ENCODE measurements at regions not wholly inside any gene's neighbourhood (a gene's known extent, or its start where the extent isn't known, plus 50 kb on each side); places are given as distances from the start of the nearest gene placed in this dataset.

DNA sequence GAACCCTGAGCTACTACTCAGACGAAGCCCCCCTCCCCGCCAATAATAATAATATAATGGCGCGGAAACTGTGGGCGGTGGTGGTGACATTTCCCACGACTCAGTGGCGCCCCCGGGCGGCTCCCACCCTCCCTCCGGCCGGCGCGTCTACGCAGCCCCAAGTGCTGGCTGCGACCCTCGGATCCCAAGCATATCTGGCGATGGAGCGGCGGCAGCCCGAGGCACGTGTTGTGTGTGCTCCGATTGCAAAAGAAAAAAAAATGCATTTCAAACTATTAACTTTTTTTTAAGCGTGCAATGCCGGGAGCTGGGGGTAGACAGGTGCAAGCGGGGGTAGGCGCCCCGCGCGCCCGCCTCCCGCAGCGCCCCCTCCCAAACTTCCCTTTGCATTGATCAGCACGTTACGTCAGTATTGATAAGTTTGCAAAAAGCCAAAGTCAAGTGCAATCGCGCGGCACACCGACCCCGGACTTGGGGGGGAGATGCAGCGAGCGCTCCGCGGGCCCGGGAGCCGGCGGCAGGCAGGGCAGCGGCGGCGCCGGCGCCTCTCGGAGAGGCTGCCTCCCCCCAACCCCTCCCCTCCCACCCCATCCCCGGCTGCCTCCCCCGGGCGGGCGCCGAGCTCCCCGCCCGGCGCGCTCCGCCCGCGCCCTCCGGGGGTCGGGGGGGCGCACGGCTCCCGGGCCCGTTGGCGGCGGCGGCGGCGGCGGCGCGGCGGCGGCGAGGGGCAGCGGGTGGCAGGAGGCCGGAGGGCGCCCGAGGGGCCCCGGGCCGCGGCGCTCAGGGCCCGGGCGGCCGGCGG is 113.1 kb upstream of the MYL2 start:
- H3K9me3 Mint-ChIP-seq = no peaks in the 10 kb centered on the region
- H3K36me3 Mint-ChIP-seq = no peaks in the 10 kb centered on the region
- H3K4me1 Mint-ChIP-seq = peaks cover 21% of the 10 kb centered on the region
- H3K27ac Mint-ChIP-seq = no peak overlapping the region
- H3K27me3 Mint-ChIP-seq = peaks cover 31% of the 10 kb centered on the region
- peak overlapping the region; percentile 70 for H3K4me3 Mint-ChIP-seq

DNA sequence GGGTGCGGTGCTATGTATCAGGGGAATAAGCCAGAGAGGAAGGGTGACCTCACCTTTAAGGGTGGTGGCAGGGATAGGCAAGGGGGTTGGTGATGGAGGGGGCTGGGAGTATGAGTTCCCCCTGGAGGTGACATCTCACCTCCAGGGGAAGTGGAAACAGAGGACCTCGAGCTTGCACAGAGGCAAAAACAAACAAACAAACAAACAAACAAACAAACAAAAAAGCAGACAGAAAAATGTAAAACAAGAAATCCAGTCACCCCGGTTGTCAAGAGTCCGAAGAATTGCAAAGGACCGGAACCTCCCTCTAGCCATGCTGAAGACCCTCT is 112.2 kb upstream of the MYL2 start:
- H3K27ac Mint-ChIP-seq = peak overlapping the region; percentile 59
- no peaks in the 10 kb centered on the region for H3K36me3 Mint-ChIP-seq
- H3K9me3 Mint-ChIP-seq = no peaks in the 10 kb centered on the region
- peaks cover 29% of the 10 kb centered on the region for H3K27me3 Mint-ChIP-seq
- peak overlapping the region; percentile 78 for H3K4me3 Mint-ChIP-seq
- peaks cover 21% of the 10 kb centered on the region for H3K4me1 Mint-ChIP-seq

DNA sequence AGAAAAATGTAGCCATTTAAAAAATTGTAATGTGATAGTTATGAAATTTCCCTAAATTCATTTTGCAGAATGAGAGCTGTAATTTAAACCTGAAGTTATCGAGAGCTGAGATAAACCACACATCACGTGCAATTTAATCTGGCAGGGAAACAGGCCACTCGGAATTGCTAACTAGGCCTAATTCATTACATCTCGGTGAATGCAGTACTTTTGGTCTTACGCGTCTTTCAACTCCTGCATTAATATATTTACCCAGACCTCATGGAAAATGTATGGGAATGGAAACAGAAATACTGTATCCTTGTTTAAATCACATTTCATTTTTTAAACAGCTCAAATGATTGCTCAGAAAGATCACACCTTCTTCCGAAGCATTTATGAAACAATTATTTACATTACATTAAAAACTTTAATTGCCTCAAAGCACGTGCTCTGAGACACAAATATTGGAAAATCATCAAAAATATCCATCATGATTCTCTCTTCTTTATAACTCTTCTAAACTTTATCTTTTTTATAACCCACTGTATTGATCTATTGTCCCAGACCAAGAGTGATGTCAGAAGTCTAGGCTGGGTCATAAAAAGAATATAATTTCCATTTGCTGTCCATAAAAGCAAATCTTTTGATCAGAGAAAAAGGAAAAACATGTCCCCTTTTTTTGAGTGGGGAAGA is 111.7 kb upstream of the MYL2 start:
- peaks cover 29% of the 10 kb centered on the region for H3K27me3 Mint-ChIP-seq
- H3K36me3 Mint-ChIP-seq = no peaks in the 10 kb centered on the region
- peak overlapping the region; percentile 78 for H3K4me3 Mint-ChIP-seq
- peaks cover 21% of the 10 kb centered on the region for H3K4me1 Mint-ChIP-seq
- no peaks in the 10 kb centered on the region for H3K9me3 Mint-ChIP-seq
- H3K27ac Mint-ChIP-seq = peak overlapping the region; percentile 59

DNA sequence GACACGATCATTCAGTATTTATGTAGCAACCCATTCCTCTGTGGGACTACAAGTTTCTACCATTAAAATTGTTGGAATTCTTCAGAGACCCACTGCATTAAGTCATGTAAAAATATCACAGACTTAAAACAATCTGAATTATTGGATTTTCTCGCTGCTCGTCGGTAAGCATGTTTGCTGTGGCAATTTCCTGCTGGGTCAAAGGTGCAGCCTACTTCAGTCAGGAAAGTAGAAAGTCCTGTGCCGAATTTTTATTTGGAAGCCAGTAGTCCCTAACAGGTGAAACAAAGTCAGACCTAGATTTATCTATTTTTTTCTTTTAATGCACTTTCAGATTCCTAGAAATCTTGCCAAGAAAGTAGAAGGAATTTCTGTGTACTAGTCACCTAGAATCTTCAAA is 110.4 kb upstream of the MYL2 start:
- Mint-ChIP-seq H3K27me3 (peaks cover 22% of the 10 kb centered on the region), H3K27ac (no peak overlapping the region), H3K4me1 (peaks cover 14% of the 10 kb centered on the region), H3K4me3 (no peak overlapping the region), H3K9me3 (no peaks in the 10 kb centered on the region), H3K36me3 (no peaks in the 10 kb centered on the region)

DNA sequence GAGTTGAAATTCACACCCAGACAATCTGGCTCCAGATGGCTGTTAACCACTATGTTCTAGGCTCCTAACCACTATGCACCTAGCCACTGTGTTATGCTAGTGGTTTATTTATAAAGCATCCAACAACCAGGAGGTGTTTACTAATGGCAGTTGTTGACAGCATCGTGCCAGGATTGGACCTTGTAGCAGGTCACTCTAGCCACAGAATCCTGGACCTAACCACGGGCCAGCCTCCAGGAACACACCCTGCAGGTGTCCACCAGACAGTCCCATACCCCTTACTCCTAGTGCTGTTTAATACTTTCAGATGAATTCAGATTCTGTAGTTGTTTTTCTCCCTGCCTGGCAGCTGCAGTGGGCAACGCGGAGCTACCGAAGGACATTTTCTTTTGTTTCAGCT is 109.4 kb upstream of the MYL2 start:
- no peak overlapping the region for H3K27ac Mint-ChIP-seq
- no peak overlapping the region for H3K4me3 Mint-ChIP-seq
- peaks cover 6% of the 10 kb centered on the region for H3K4me1 Mint-ChIP-seq
- H3K27me3 Mint-ChIP-seq = peaks cover 16% of the 10 kb centered on the region
- H3K9me3 Mint-ChIP-seq = no peaks in the 10 kb centered on the region
- H3K36me3 Mint-ChIP-seq = no peaks in the 10 kb centered on the region

DNA sequence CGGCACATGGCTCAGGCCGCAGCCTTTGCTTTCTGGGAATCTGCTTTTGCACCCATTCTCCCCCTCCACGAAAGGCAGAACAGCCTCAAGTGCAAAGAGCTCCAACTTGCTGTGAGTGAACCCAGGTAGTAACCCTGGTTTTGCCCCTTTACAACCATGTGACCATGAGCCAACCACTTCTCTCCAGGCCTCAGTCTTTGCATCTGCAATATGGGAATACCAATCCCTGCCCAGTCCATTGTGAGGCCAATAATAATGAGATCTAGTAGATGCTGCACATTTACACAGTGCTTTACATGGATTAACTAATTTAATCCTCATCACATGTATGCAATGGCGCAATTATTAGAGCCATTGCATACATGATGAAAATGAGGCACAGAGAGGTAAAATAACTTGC is 108.9 kb upstream of the MYL2 start:
- Mint-ChIP-seq H3K4me1 (peaks cover 8% of the 10 kb centered on the region), H3K9me3 (no peaks in the 10 kb centered on the region), H3K27me3 (peaks cover 17% of the 10 kb centered on the region), H3K4me3 (no peak overlapping the region), H3K36me3 (no peaks in the 10 kb centered on the region), H3K27ac (no peak overlapping the region)

DNA sequence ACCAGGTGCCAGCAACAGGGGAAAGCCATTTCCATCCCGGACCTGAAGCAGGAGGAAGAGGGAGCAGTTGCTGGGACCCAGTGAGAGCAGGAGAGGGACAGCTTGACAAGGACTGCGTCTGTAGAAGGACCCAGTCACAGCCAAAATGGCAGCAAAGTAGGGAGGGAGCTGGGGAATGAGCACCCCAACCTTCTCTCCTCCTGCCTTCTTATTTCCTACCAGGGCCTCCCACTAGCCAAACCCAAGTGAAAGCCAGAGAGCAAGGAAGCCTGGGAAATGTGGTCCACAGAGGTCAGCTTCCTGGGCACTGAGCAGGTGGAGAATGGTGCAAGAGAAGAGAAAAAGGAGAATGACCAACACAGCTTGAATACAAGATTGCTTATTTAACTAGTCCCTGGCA is 108.5 kb upstream of the MYL2 start:
- no peak overlapping the region for H3K4me3 Mint-ChIP-seq
- no peak overlapping the region for H3K27ac Mint-ChIP-seq
- peaks cover 10% of the 10 kb centered on the region for H3K4me1 Mint-ChIP-seq
- H3K27me3 Mint-ChIP-seq = peaks cover 17% of the 10 kb centered on the region
- no peaks in the 10 kb centered on the region for H3K36me3 Mint-ChIP-seq
- no peaks in the 10 kb centered on the region for H3K9me3 Mint-ChIP-seq

DNA sequence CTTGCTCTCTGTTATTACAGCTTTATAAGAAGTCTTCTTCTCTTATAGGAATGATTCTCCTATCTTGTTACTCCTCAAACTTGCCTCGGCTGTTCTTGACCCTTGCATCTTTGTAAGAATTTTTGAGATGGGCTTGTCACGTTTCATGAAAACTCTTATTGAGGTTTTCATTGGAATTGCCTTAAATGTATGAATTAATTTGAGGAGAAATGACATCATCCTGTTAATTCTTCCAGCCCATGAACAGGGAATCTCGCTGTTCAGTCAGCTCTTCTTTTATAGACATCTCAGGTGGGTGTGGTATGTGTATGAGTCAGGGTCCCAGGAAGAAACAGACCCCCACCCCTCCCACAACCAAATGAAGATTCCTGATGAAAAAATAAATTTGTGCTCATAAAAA is 107.1 kb upstream of the MYL2 start:
- peak overlapping the region; percentile 3 for H3K27ac Mint-ChIP-seq
- no peaks in the 10 kb centered on the region for H3K9me3 Mint-ChIP-seq
- peaks cover 6% of the 10 kb centered on the region for H3K4me1 Mint-ChIP-seq
- H3K27me3 Mint-ChIP-seq = peaks cover 14% of the 10 kb centered on the region
- H3K4me3 Mint-ChIP-seq = no peak overlapping the region
- H3K36me3 Mint-ChIP-seq = no peaks in the 10 kb centered on the region

DNA sequence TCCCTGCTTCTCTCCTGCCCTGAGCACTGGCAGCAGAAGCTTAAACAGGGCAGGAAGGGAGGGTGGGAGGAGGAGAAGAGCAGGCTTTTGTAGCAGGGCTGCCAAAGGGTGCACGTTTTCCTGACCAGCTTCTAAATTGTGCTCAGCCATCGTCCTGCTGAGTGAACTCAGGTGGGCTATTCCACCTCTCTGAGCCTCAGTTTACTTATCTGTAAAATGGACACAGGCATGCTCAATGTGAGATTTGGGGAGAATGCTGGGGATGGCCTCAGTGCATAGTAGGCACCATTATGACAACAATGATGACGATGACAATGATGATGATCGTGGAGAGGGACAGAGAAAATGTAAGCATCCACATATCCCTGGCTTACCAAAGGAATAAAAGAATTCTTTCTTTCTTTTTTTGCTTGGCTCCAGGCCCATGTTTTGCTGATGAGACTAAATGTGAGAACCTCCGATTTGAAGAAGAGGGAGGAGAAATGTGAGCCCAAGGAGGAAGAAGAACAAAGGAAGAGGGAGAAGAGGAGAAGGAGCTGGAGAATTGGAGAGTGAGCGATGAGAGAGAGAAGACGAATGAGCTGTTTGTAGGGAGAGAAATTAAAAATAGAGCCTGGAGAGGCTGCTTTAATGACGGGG is 105.5 kb upstream of the MYL2 start:
- no peak overlapping the region for H3K27ac Mint-ChIP-seq
- peaks cover 4% of the 10 kb centered on the region for H3K4me1 Mint-ChIP-seq
- no peaks in the 10 kb centered on the region for H3K9me3 Mint-ChIP-seq
- H3K27me3 Mint-ChIP-seq = peaks cover 6% of the 10 kb centered on the region
- H3K4me3 Mint-ChIP-seq = no peak overlapping the region
- no peaks in the 10 kb centered on the region for H3K36me3 Mint-ChIP-seq

DNA sequence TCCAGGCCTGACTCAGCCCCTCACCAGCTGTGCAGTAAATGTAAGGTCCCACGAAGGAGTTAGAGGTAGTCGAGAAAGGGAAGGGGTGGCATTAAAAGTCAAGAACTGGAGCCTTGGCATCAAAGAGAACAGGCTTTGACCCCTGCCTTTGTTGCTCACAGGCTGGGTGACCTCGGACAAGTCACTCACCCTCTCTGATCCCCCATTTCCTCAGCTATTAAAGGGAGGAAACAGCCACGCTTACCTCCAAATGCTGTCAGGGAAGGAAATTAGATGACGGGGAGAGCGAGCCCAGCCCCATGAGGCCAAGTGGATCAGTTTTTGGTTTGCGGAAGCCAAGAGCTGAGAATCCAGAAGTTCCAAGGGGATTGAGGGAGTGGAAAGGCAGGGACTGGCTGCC is 104.9 kb upstream of the MYL2 start:
- Mint-ChIP-seq H3K4me3 (no peak overlapping the region), H3K27ac (no peak overlapping the region), H3K4me1 (peaks cover 4% of the 10 kb centered on the region), H3K27me3 (peaks cover 4% of the 10 kb centered on the region), H3K36me3 (no peaks in the 10 kb centered on the region), H3K9me3 (no peaks in the 10 kb centered on the region)

DNA sequence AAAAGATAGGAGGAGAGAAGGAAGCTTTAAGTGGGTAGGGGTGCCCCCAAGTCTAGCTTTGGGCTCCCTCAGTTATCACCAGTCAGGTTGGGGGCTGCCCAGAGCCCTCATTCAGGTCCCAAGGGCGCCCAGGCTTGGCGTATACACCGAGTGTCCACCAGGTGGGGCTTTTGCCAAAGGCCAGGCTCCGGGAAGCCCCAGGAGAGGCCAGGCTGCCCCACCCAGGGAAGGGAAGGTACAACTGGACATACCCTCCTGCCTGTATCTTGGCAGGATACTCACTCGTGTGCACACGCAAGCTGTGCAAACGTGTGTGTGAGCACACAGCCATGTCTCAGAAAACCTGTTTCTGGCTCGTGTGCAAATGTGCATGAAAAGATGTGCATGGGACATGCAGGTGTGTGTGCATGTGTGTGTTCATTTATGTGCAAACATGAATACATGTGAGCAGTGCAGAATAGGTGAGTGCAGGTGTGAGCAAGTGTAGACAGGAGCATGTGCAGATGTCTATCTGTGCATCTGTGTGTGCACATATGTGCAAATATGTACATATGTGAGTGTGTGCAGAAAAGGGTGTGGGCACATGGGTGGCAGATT is 103.9 kb upstream of the MYL2 start:
- Mint-ChIP-seq H3K4me1 (peaks cover 4% of the 10 kb centered on the region), H3K36me3 (no peaks in the 10 kb centered on the region), H3K27me3 (peaks cover 4% of the 10 kb centered on the region), H3K9me3 (no peaks in the 10 kb centered on the region), H3K4me3 (no peak overlapping the region), H3K27ac (no peak overlapping the region)

DNA sequence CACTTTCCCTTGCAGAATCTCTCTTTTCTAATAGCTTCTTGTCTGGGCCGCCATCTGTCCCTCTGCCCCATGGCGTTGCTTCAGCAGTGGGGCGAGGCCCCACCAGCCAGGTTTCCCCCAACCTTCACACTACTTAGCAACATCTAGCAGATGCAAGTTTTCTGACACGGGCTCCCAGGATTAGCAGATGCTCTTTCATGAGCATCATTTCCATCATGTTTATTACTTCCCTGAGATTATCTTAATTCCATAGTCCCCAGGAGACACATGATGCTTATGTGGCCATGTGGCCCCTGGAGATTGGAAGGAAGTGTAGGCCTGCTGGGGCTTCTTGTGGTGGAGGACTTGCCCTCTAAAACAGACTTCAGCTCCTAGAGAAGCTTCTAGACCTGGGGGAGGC is 102.0 kb upstream of the MYL2 start:
- Mint-ChIP-seq H3K27me3 (peaks cover 7% of the 10 kb centered on the region), H3K4me3 (no peak overlapping the region), H3K27ac (no peak overlapping the region), H3K36me3 (no peaks in the 10 kb centered on the region), H3K4me1 (peaks cover 4% of the 10 kb centered on the region), H3K9me3 (no peaks in the 10 kb centered on the region)

DNA sequence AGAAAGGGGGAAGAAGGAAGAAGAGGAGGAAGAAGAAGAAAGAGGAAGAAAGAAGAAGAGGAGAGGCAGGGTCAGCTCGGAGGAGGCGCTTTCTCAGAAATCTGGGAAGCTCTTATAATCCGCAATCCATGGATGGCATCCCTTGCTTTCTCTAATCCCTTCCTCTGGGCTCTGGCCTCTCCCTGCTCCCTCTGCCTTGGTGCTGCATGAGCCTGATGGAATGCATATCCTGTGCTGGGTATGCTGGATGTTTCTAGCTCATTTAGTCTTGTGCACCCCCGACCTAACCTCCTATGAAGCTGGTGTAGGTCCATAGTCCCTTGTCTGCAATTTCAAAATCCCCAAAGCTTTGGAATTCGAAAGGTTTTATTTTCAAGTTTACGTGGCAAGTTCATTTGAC is 94.2 kb upstream of the MYL2 start:
- H3K27ac Mint-ChIP-seq = no peak overlapping the region
- no peak overlapping the region for H3K4me3 Mint-ChIP-seq
- H3K9me3 Mint-ChIP-seq = peaks cover 5% of the 10 kb centered on the region
- no peaks in the 10 kb centered on the region for H3K4me1 Mint-ChIP-seq
- H3K36me3 Mint-ChIP-seq = peaks cover 4% of the 10 kb centered on the region
- H3K27me3 Mint-ChIP-seq = peaks cover 10% of the 10 kb centered on the region

DNA sequence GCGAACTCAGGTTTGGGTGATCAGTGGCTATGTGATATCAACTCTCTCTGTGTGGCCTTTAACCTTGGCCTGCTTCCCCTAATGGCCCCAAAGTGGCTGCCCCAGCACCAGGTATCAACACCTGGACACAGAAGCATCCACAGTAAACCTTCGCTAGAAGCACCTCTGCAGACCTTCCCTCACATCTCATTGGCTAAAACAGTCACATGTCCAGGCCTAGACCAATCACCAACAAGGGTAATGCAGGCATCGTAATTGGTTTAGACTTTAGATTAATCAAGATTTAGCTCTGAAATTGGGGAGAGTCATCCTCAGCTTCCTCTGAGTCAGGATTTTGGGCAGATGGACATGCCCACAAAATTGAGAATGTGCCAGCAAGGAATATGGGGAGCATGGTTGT is 92.5 kb upstream of the MYL2 start:
- Mint-ChIP-seq H3K9me3 (peaks cover 5% of the 10 kb centered on the region), H3K27me3 (peaks cover 10% of the 10 kb centered on the region), H3K4me3 (no peak overlapping the region), H3K4me1 (no peaks in the 10 kb centered on the region), H3K36me3 (peaks cover 4% of the 10 kb centered on the region), H3K27ac (no peak overlapping the region)

DNA sequence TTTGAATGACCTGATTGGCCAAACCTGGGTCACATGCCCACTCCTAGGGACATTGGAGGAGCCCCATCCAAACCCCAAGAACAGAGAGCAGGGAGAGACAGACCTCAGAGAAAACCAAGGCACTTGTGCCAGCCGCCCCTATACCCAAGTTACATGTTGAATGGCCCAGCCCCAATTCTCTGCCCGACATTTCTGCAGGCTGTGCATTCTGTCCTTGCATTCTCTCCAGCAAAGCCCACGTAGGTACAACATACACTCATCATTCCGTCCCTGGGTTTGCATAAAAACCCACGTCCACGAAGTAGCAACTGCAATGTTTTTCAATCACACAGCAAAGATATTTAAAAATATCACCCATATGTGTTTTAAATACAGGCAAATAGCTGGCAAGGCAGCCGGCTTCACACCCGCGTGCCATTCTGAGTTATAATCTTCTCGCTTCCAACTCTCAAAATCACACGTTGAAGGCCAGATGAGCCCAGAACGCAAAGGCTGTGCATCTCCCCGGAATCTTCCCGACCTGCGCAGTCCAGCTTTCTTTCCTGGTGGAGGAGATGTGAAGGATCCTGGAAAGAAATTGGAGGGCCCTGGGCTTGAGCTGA is 91.7 kb upstream of the MYL2 start:
- no peak overlapping the region for H3K27ac Mint-ChIP-seq

More for the DNA sequence above, 91.7 kb upstream of the MYL2 start:
- H3K4me3 Mint-ChIP-seq = no peak overlapping the region
- no peaks in the 10 kb centered on the region for H3K4me1 Mint-ChIP-seq
- peaks cover 4% of the 10 kb centered on the region for H3K36me3 Mint-ChIP-seq
- peaks cover 5% of the 10 kb centered on the region for H3K9me3 Mint-ChIP-seq
- peaks cover 10% of the 10 kb centered on the region for H3K27me3 Mint-ChIP-seq

Data from activated naive CD4-positive, alpha-beta T cell treated with anti-CD3 and anti-CD28 coated beads, Interleukin-2, amount 50 U/mL, for 24 hours (primary cell).